NCI-H2196 (cell line): ENCODE measurements at regions not wholly inside any gene's neighbourhood (a gene's known extent, or its start where the extent isn't known, plus 50 kb on each side); places are given as distances from the start of the nearest gene placed in this dataset.
"Not testable (repeated sequence)": the region's sequence is repeated elsewhere in the genome, so short reads cannot be mapped to it uniquely, and the experiment has no call there.

Source experiments
- DNase-seq: peaks from one replicate; lab custom pipeline; 2025; ENCODE audit not compliant: unreplicated experiment; lab: John Stamatoyannopoulos, UW

DNA sequence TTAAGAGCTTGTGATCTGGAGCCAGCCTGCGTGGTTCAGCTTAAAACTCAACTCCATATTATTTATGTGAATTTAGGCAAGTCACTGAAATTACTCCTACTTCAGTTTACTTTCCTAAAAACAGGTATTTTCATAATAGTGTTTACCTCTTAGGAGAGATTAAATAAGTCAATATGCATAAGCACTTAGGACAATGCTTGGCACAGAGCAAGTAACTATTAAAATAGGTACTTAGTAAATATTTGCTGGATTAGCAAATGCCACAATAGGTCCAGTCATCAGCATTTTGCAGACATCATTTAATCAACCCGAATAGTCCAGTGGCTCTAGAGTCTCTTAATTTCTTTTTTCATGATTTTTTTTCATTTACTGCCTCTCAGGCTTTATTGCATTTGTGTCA is 78.6 kb upstream of the PTPRK start:
- DNase-seq = no peak

DNA sequence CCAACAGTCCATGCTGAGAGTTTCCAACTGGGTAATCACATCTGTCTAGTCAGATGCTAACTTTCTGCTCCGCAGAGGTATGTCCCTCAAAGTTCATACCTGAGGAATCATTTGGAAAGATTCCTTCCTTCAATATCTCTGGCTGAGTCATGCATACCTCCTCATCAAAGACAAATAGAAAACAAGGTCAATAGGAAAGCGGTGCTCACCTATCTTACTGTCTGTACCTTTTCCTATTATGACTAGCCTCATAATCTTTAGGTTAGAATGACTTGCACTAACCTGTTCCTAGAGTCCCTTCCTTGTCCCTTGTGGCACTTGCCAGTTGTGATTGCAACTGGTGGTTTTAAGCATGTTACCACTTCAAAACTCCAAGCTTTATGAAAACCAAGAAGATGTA is 78.2 kb upstream of the PTPRK start:
- DNase-seq = no peak

DNA sequence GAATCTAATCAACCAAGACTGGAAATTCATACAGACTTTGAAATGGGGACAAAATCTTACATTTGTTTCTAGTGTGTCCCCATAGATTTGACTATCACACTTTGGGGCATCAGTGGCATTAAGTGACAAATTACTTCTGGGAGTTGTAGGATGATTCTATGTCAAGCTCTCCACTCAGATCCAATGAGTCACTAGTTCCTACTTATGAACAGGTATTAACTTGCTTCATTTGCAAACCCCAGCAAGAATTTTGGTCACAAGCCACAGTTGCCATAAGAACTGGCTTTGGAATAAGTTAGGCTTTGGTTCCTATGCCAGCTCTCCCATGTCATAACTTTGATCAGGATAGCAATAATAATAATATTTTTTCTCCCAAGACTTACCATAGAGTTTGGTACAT is 77.6 kb upstream of the PTPRK start:
- DNase-seq = no peak

DNA sequence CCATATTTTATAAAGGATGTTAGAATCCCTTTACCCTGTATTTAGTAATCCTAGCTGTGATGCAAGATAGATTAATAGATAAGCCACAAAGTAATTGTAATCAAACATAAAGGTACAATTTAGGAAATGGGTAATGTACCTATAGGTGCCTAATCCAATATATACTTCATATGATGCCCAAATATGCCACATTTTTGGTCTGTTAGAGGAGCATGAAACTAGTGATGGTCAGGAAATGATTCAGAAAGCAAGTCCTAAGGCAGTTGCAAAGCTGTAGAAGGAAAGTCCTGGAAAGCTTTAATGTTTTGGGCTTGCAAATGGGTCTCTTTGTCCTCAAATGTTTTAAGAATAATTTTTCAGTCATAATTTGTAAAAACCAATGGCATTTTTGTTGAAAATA is 76.6 kb upstream of the PTPRK start:
- DNase-seq = no peak

DNA sequence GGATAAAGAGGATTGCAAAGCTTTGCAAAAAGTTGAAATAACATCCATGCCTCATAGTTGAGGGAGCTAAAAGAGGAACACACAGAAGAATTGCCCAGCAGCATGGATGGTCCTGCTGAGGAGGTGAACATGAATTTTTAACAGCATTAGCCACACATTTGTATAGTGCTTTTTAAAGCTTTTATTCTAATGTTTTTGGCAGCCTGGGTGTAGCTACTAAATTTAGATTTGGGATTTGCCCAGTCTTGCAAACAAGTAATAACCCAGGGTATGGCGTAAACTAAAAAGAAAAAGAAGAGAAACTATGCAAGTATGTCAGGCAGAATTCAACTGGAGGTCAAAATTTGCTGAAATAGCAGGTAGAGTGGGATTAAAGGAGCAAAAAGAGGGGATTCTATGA is 75.1 kb upstream of the PTPRK start:
- DNase-seq = no peak

- no peak for DNase-seq
Measured at GRCh38 chr6:128586095-128586494, 65.7 kb upstream of the PTPRK start.

- DNase-seq = no peak
Measured at GRCh38 chr6:128580224-128581110, 60.1 kb upstream of the PTPRK start.

DNA sequence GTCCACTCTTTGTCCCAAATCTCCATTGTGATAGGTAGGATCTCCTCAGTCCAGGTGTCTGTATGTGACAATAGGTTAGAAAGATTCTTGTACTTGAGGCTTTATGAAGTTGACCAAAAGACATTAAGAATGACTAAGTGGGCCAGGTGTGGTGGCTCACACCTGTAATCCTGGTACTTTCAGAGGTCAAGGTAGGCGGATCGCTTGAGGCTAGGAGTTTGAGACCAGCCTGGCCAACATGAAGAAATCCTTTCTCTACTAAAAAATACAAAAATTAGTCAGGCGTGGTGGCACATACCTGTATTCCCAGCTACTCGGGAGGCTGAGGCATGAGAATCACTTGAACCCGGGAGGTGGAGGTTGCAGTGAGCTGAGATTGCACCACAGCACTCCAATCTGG is 54.9 kb upstream of the PTPRK start:
- not testable (repeated sequence) for DNase-seq

GRCh38 chr6:128574402-128574801 is 54.0 kb upstream of the PTPRK start:
- DNase-seq = no peak

- no peak for DNase-seq
Measured at GRCh38 chr6:128573036-128573435, 52.6 kb upstream of the PTPRK start.

DNA sequence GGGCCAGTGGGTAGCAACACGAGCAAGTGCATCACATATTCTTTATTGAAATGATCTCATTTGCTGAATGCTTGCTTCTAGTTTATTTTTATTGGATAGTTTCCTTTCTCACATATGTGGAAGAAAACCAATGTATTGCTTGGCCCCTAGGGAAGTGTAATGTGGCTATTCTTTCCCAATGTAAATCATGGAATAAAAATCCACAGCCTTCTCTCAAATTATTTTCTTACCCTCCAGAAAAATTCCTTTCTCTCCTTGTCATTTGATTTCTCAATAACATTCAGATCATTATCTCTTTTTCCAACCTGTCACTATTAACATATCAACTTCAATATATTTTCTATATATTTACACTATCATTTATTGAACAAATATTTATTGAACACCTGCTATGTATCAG is 51.9 kb upstream of the PTPRK start:
- DNase-seq = no peak

DNA sequence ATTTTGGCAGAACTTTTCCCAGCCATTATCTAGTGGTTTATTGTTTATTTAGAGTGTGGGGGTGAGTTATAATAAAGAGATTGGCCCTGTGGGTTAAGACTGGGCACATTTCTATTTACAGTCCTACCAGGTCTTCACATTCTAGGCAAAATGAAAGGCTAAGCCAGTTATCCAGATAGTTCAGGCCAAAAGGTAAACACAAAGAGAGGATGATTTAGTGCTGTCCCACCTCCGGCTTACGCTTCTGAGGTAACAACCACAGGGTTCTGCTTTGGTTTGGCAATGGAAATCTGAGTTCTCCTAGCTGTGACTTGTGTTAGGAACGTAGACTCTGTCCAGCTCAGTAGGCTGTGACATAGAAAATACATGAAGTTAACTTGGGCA is 50.3 kb upstream of the PTPRK start:
- DNase-seq = no peak

- no peak for DNase-seq
Measured at GRCh38 chr6:128569732-128570679, 49.6 kb upstream of the PTPRK start.
